ENCODE measurements at regions not wholly inside any gene's neighbourhood (a gene's known extent, or its start where the extent isn't known, plus 50 kb on each side); places are given as distances from the start of the nearest gene placed in this dataset.

- no peak for TF ChIP-seq EZH2 (IDR thresholded peaks at IDR 0.05; ENCODE audit: low read length, missing control alignments)
- TF ChIP-seq CTCF (conservative IDR thresholded peaks at IDR 0.05 in 1 of 2, IDR thresholded peaks at IDR 0.05 in 1 of 2; ENCODE audit: low read depth in 1 of 2, low read length in 2 of 2), result no peak
Measured at GRCh38 chr5:158142156-158142555, 283.2 kb upstream of the CLINT1 start.
